ENCODE measurements at regions not wholly inside any gene's neighbourhood (a gene's known extent, or its start where the extent isn't known, plus 50 kb on each side); places are given as distances from the start of the nearest gene placed in this dataset.
"Not testable (repeated sequence)": the region's sequence is repeated elsewhere in the genome, so short reads cannot be mapped to it uniquely, and the experiment has no call there.

- no peaks in the 10 kb centered on the region for H3K36me3 ChIP-seq (ENCODE audit: control insufficient read depth in 1 of 2, insufficient read depth in 2 of 2, low read length in 2 of 2)
- ATAC-seq = no peak
- no peak overlapping the region for H2AFZ ChIP-seq (ENCODE audit: low read depth, low read length, poor library complexity, severe bottlenecking)
- no peak for TF ChIP-seq SIN3A (IDR thresholded peaks at IDR 0.05; ENCODE audit: low read depth)
- no peak for TF ChIP-seq POLR2AphosphoS5 (IDR thresholded peaks at IDR 0.05; ENCODE audit: low read depth, low read length)
- TF ChIP-seq YY1 (IDR thresholded peaks at IDR 0.05; ENCODE audit: extremely low read depth, insufficient replicate concordance, low read depth, low read length) = no peak
- DNase-seq (ENCODE audit: low read depth, low spot score) = no peak
- no peaks in the 10 kb centered on the region for H4K20me1 ChIP-seq (ENCODE audit: insufficient read depth)
- H3K9ac ChIP-seq (ENCODE audit: low read length) = no peak overlapping the region
- BruUV-seq (replicated peaks) = no TSS peak
- ChIA-PET POLR2A (no interaction called here), RAD21 (ENCODE audit: low non-redundant PET in 1 of 2, low total read pairs in 2 of 2, uncharacterized antibody in 2 of 2, unreplicated experiment in 2 of 2) (no interaction called here), CTCF (no interaction called here)
- H3K9me3 ChIP-seq (ENCODE audit: control insufficient read depth in 1 of 2, insufficient read depth in 1 of 2, low read depth in 1 of 2, low read length in 2 of 2) = no peaks in the 10 kb centered on the region
- H3K9me2 ChIP-seq (ENCODE audit: insufficient read depth) = no peaks in the 10 kb centered on the region
- H3K27me3 ChIP-seq (ENCODE audit: insufficient read depth, low read length) = no peaks in the 10 kb centered on the region
- intact Hi-C loops (cut with micrococcal nuclease) = no loop called here
- H3K4me1 ChIP-seq (ENCODE audit: control insufficient read depth in 1 of 2, insufficient read depth in 2 of 2, low read length in 2 of 2) = no peaks in the 10 kb centered on the region
- no peaks in the 10 kb centered on the region for H3K79me2 ChIP-seq (ENCODE audit: insufficient read depth, low read length)
- no peak overlapping the region for H3K27ac ChIP-seq (ENCODE audit: low read depth, low read length)
- H3K4me3 ChIP-seq (replicated peaks in 1 of 2; ENCODE audit: low read depth in 1 of 2, low read length in 2 of 2) = no peak overlapping the region
- no peak overlapping the region for H3K4me2 ChIP-seq (ENCODE audit: low read length)
These were observed 148.6 kb upstream of the ELL2 start for GRCh38 chr5:96110300-96110699.

GRCh38 chr5:96108629-96109028 is 147.0 kb upstream of the ELL2 start:
- CTCF ChIA-PET; RAD21 ChIA-PET (ENCODE audit: low non-redundant PET in 1 of 2, low total read pairs in 2 of 2, uncharacterized antibody in 2 of 2, unreplicated experiment in 2 of 2); DNase-seq (ENCODE audit: low read depth, low spot score); H3K79me2 ChIP-seq (ENCODE audit: insufficient read depth, low read length); H4K20me1 ChIP-seq (ENCODE audit: insufficient read depth); H3K9ac ChIP-seq (ENCODE audit: low read length); intact Hi-C loops (cut with micrococcal nuclease); H3K27ac ChIP-seq (ENCODE audit: low read depth, low read length); H3K4me2 ChIP-seq (ENCODE audit: low read length); H3K4me1 ChIP-seq (ENCODE audit: control insufficient read depth in 1 of 2, insufficient read depth in 2 of 2, low read length in 2 of 2); H3K27me3 ChIP-seq (ENCODE audit: insufficient read depth, low read length); BruUV-seq (replicated peaks); ATAC-seq; POLR2A ChIA-PET; H2AFZ ChIP-seq (ENCODE audit: low read depth, low read length, poor library complexity, severe bottlenecking); H3K9me3 ChIP-seq (ENCODE audit: control insufficient read depth in 1 of 2, insufficient read depth in 1 of 2, low read depth in 1 of 2, low read length in 2 of 2); H3K36me3 ChIP-seq (ENCODE audit: control insufficient read depth in 1 of 2, insufficient read depth in 2 of 2, low read length in 2 of 2); H3K9me2 ChIP-seq (ENCODE audit: insufficient read depth); H3K4me3 ChIP-seq (replicated peaks in 1 of 2; ENCODE audit: low read depth in 1 of 2, low read length in 2 of 2): not testable (repeated sequence)

GRCh38 chr5:96103829-96104228 is 142.2 kb upstream of the ELL2 start:
- H3K9ac ChIP-seq (ENCODE audit: low read length); H3K9me2 ChIP-seq (ENCODE audit: insufficient read depth): not testable (repeated sequence)

More at GRCh38 chr5:96103829-96104228, 142.2 kb upstream of the ELL2 start:
- BruUV-seq (replicated peaks); POLR2A ChIA-PET; H3K27me3 ChIP-seq (ENCODE audit: insufficient read depth, low read length); CTCF ChIA-PET; H3K79me2 ChIP-seq (ENCODE audit: insufficient read depth, low read length); H3K4me1 ChIP-seq (ENCODE audit: control insufficient read depth in 1 of 2, insufficient read depth in 2 of 2, low read length in 2 of 2); H3K27ac ChIP-seq (ENCODE audit: low read depth, low read length); H3K4me2 ChIP-seq (ENCODE audit: low read length); H3K9me3 ChIP-seq (ENCODE audit: control insufficient read depth in 1 of 2, insufficient read depth in 1 of 2, low read depth in 1 of 2, low read length in 2 of 2); H3K4me3 ChIP-seq (replicated peaks in 1 of 2; ENCODE audit: low read depth in 1 of 2, low read length in 2 of 2); H2AFZ ChIP-seq (ENCODE audit: low read depth, low read length, poor library complexity, severe bottlenecking); RAD21 ChIA-PET (ENCODE audit: low non-redundant PET in 1 of 2, low total read pairs in 2 of 2, uncharacterized antibody in 2 of 2, unreplicated experiment in 2 of 2); H4K20me1 ChIP-seq (ENCODE audit: insufficient read depth); ATAC-seq; intact Hi-C loops (cut with micrococcal nuclease); DNase-seq (ENCODE audit: low read depth, low spot score); H3K36me3 ChIP-seq (ENCODE audit: control insufficient read depth in 1 of 2, insufficient read depth in 2 of 2, low read length in 2 of 2): not testable (repeated sequence)

All from HCT116 (cell line).